ENCODE measurements at regions not wholly inside any gene's neighbourhood (a gene's known extent, or its start where the extent isn't known, plus 50 kb on each side); places are given as distances from the start of the nearest gene placed in this dataset.

GRCh38 chr7:68422281-68422680 is 1176.0 kb upstream of the AUTS2 start:
- no peaks in the 10 kb centered on the region for H4K20me1 ChIP-seq (ENCODE audit: insufficient read depth, low read length)
- H3K4me3 ChIP-seq (ENCODE audit: insufficient read depth, low read depth, low read length), result no peak overlapping the region
- H3K14ac ChIP-seq (replicated peaks; ENCODE audit: low read depth, low read length), result no peak overlapping the region
- intact Hi-C loops (cut with micrococcal nuclease), result no loop called here
- H3K23ac ChIP-seq (ENCODE audit: low read depth, low read length), result no peak overlapping the region
- no peaks in the 10 kb centered on the region for H3K36me3 ChIP-seq (ENCODE audit: control insufficient read depth, insufficient read depth, low read length)
- H3K56ac ChIP-seq (ENCODE audit: extremely low read depth, insufficient read depth, low read length), result no peak overlapping the region
- H2BK5ac ChIP-seq (ENCODE audit: low read depth, low read length, poor library complexity, severe bottlenecking), result no peak overlapping the region
- H2BK15ac ChIP-seq (ENCODE audit: low read depth, low read length), result no peak overlapping the region
- DNase-seq (no peak), ATAC-seq (ENCODE audit: low read depth) (no peak)
- H4K5ac ChIP-seq (ENCODE audit: low read depth, low read length), result no peak overlapping the region
- no peak overlapping the region for H3K27ac ChIP-seq (ENCODE audit: insufficient read depth, low read length)
- H2AFZ ChIP-seq (replicated peaks; ENCODE audit: low read length, poor library complexity), result no peak overlapping the region
- no peak overlapping the region for H4K91ac ChIP-seq (ENCODE audit: insufficient read depth, low read depth, low read length)
- TF ChIP-seq RFX5 (IDR thresholded peaks at IDR 0.05; ENCODE audit: low read depth, low read length) (no peak), MXI1 (IDR thresholded peaks at IDR 0.05; ENCODE audit: borderline replicate concordance, low read depth, low read length) (no peak), CHD1 (IDR thresholded peaks at IDR 0.05; ENCODE audit: low read depth, low read length) (no peak), RCOR1 (IDR thresholded peaks at IDR 0.05; ENCODE audit: insufficient replicate concordance, low read length) (no peak), POLR2A (IDR thresholded peaks at IDR 0.05; ENCODE audit: low read depth, low read length) (no peak), SMC3 (IDR thresholded peaks at IDR 0.05; ENCODE audit: low read depth, low read length) (no peak), RAD21 (IDR thresholded peaks at IDR 0.05; ENCODE audit: low read length) (no peak), MAZ (IDR thresholded peaks at IDR 0.05; ENCODE audit: borderline replicate concordance, low read depth, low read length) (no peak), USF2 (IDR thresholded peaks at IDR 0.05; ENCODE audit: low read depth, low read length) (no peak)
- TF ChIP-seq, protein P1, sequence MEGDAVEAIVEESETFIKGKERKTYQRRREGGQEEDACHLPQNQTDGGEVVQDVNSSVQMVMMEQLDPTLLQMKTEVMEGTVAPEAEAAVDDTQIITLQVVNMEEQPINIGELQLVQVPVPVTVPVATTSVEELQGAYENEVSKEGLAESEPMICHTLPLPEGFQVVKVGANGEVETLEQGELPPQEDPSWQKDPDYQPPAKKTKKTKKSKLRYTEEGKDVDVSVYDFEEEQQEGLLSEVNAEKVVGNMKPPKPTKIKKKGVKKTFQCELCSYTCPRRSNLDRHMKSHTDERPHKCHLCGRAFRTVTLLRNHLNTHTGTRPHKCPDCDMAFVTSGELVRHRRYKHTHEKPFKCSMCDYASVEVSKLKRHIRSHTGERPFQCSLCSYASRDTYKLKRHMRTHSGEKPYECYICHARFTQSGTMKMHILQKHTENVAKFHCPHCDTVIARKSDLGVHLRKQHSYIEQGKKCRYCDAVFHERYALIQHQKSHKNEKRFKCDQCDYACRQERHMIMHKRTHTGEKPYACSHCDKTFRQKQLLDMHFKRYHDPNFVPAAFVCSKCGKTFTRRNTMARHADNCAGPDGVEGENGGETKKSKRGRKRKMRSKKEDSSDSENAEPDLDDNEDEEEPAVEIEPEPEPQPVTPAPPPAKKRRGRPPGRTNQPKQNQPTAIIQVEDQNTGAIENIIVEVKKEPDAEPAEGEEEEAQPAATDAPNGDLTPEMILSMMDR (conservative IDR thresholded peaks at IDR 0.05; ENCODE audit: low read depth, low read length), result no peak
- peaks cover 16% of the 10 kb centered on the region for H3K9me3 ChIP-seq (ENCODE audit: control insufficient read depth, insufficient read depth, low read length)
- CTCF ChIA-PET, result no interaction called here
- no peak overlapping the region for H3K9ac ChIP-seq (ENCODE audit: low read depth, low read length)
- no peaks in the 10 kb centered on the region for H3K27me3 ChIP-seq (ENCODE audit: control insufficient read depth, insufficient read depth, low read length)
- no peak overlapping the region for H3K4me2 ChIP-seq (ENCODE audit: low read depth, low read length)
- no peaks in the 10 kb centered on the region for H3K4me1 ChIP-seq (ENCODE audit: control insufficient read depth, insufficient read depth, low read length)
- H2AK5ac ChIP-seq (ENCODE audit: low read depth, low read length), result no peak overlapping the region
- no peak overlapping the region for H2BK20ac ChIP-seq (ENCODE audit: low read depth, low read length)
- no peak overlapping the region for H2AK9ac ChIP-seq (replicated peaks; ENCODE audit: low read depth, low read length, poor library complexity)
- dilution Hi-C loops (cut with HindIII; ENCODE audit: low sequenced_read_pairs, unreplicated experiment), result no loop called here
- H3K18ac ChIP-seq (ENCODE audit: low read depth, low read length), result no peak overlapping the region
- no peak overlapping the region for H2BK120ac ChIP-seq (ENCODE audit: low read depth, low read length)
- H3K79me1 ChIP-seq (ENCODE audit: low read depth in 1 of 2, low read length in 2 of 2), result no peaks in the 10 kb centered on the region
- H3K9me1 ChIP-seq (ENCODE audit: insufficient read depth, low read length), result no peaks in the 10 kb centered on the region
- no CpG with 5 or more reads among the region's 4 CpGs for WGBS, 2 experiments (ENCODE audit: extremely low coverage in 2 of 2, insufficient read length in 1 of 2)
- in situ Hi-C loops (cut with MboI; ENCODE audit: low sequenced_read_pairs), result no loop called here
- H3K4ac ChIP-seq (ENCODE audit: low read depth, low read length), result no peak overlapping the region
- no peak overlapping the region for H4K8ac ChIP-seq (ENCODE audit: low read depth in 2 of 2, low read length in 2 of 2)
- no TSS peak for BruUV-seq (replicated peaks)
- POLR2A ChIA-PET (ENCODE audit: unreplicated experiment), result no interaction called here

Data from IMR-90 (cell line).